GM12878 (cell line): ENCODE measurements at regions not wholly inside any gene's neighbourhood (a gene's known extent, or its start where the extent isn't known, plus 50 kb on each side); places are given as distances from the start of the nearest gene placed in this dataset.

Experiments used
- ATAC-seq: fragments of 200-7000 bp; cut with Tn5 transposase; 3 replicates; pipeline ENCODE4 v1.9.1; 2020; ENCODE audit warnings: mild to moderate bottlenecking, moderate library complexity
- BruUV-seq: library from RNA; stranded (reverse); fragments of 400-500 nt; replicated peaks from 2 replicates; lab custom pipeline; 2021; lab: Mats Ljungman, UMichigan
- CTCF ChIA-PET: fragments of 300-600 bp; sonication (Branson Sonifier 250); formaldehyde crosslinking; extraction: SDS; loops from one replicate; lab custom pipeline; 2021; ENCODE audit warnings: inconsistent platforms; lab: Yijun Ruan, JAX
- POLR2A ChIA-PET: fragments of 350-600 bp; formaldehyde crosslinking; extraction: SDS; loops from one replicate; lab custom pipeline; 2021; ENCODE audit warnings: inconsistent platforms; lab: Charles Lee
- RAD21 ChIA-PET: fragments of 300-600 bp; sonication (Branson Sonifier 250); formaldehyde crosslinking; loops from one replicate; lab custom pipeline; 2023; ENCODE audit warnings: antibody characterized with exemption; ENCODE audit not compliant: unreplicated experiment; lab: Charles Lee
- SMC1A ChIA-PET: fragments of 300-600 bp; sonication (Branson Sonifier 250); formaldehyde crosslinking; loops from one replicate; lab custom pipeline; 2023; ENCODE audit not compliant: unreplicated experiment, uncharacterized antibody; lab: Charles Lee
- DNase-seq: peaks from one replicate; pipeline ENCODE4 v3.0.0-alpha.2; 2011; ENCODE audit warnings: low read depth, low spot score
- FAIRE-seq: peaks from 3 replicates; lab custom pipeline; 2011; peaks lifted over from hg19 to GRCh38; lab: Jason Lieb, UNC
- H2AFZ ChIP-seq: 2 replicates; pipeline ENCODE4 v1.6.0; 2011; ENCODE audit warnings: low read depth, low read length, control low read depth; ENCODE audit not compliant: control insufficient read depth
- H3K27ac ChIP-seq: 2 replicates; pipeline ENCODE4 v1.5.1; 2011; ENCODE audit warnings: control low read depth; ENCODE audit not compliant: control insufficient read depth, insufficient read depth
- H3K27me3 ChIP-seq, 2 experiments: replicated peaks in 1 of 2; 2 replicates each; pipeline versions ENCODE4 v1.6.0 to v1.6.1; 2011; ENCODE audit warnings: low read length in 1 of 2; ENCODE audit not compliant: control insufficient read depth in 2 of 2, insufficient read depth in 2 of 2
- H3K36me3 ChIP-seq, 2 experiments: 2 replicates each; pipeline ENCODE4 v1.5.1; 2011; ENCODE audit warnings: low read length in 1 of 2; ENCODE audit not compliant: control insufficient read depth in 2 of 2, insufficient read depth in 2 of 2
- H3K4me1 ChIP-seq: 2 replicates; pipeline ENCODE4 v1.6.1; 2011; ENCODE audit warnings: mild to moderate bottlenecking, low read length, moderate library complexity, mixed read lengths; ENCODE audit not compliant: control insufficient read depth, insufficient read depth
- H3K4me2 ChIP-seq: 2 replicates; pipeline ENCODE4 v1.6.0; 2011; ENCODE audit warnings: control low read depth; ENCODE audit not compliant: control insufficient read depth, insufficient read depth
- H3K4me3 ChIP-seq: fragments of 200-600 bp; sonication (generic); 2 replicates; pipeline ENCODE4 v1.5.1; 2016
- H3K79me2 ChIP-seq: 2 replicates; pipeline ENCODE4 v1.6.0; 2011; ENCODE audit warnings: low read length; ENCODE audit not compliant: control insufficient read depth, insufficient read depth
- H3K9ac ChIP-seq: 2 replicates; pipeline ENCODE4 v1.8.0; 2011; ENCODE audit warnings: low read length, control low read depth, mixed read lengths; ENCODE audit not compliant: control insufficient read depth, insufficient read depth
- H3K9me3 ChIP-seq: replicated peaks from 3 replicates; pipeline ENCODE4 v1.5.1; 2011; ENCODE audit warnings: mild to moderate bottlenecking, low read length; ENCODE audit not compliant: control insufficient read depth, insufficient read depth
- H4K20me1 ChIP-seq: 2 replicates; pipeline ENCODE4 v1.6.0; 2011; ENCODE audit not compliant: control insufficient read depth, insufficient read depth
- FOS ChIP-seq: IDR thresholded peaks from 3 replicates; pipeline ENCODE4 v1.6.1; 2011; ENCODE audit warnings: borderline replicate concordance; ENCODE audit not compliant: insufficient read length; ENCODE audit errors: extremely low read depth
- FOXM1 ChIP-seq: IDR thresholded peaks from 2 replicates; pipeline ENCODE4 v1.6.1; 2012; ENCODE audit warnings: low read depth, mild to moderate bottlenecking, inconsistent platforms, low read length, moderate library complexity
- NFIC ChIP-seq: IDR thresholded peaks from 2 replicates; pipeline ENCODE4 v1.6.1; 2012; ENCODE audit warnings: low read depth, mild to moderate bottlenecking, inconsistent platforms, low read length, moderate library complexity
- NR2F1 ChIP-seq: fragments of 450-650 bp; conservative IDR thresholded peaks from 2 replicates; pipeline ENCODE4 v1.6.1; 2017; ENCODE audit warnings: mild to moderate bottlenecking
- SP1 ChIP-seq: IDR thresholded peaks from one replicate; pipeline ENCODE4 v1.6.1; 2011; ENCODE audit warnings: low read depth, low read length
- ZNF274 ChIP-seq: IDR thresholded peaks from one replicate; pipeline ENCODE4 v1.8.0; 2011; ENCODE audit not compliant: insufficient read length, insufficient read depth
- WGBS: methylation state at CpG from one replicate; pipeline ENCODE4 v1.1.6; 2016; ENCODE audit warnings: low lambda C conversion rate; ENCODE audit not compliant: insufficient replicate concordance, insufficient coverage; ENCODE audit errors: missing lambda C conversion rate; 5-methylcytosine and 5-hydroxymethylcytosine counted together
- in situ Hi-C: fragments of 300-500 bp; cut with MboI; formaldehyde crosslinking; loops from 9 replicates; pipeline ENCODE4 v1.14.3; 2018; ENCODE audit warnings: mixed read lengths
- intact Hi-C: fragments of 100-400 bp; cut with micrococcal nuclease; formaldehyde crosslinking; loops from one replicate; pipeline ENCODE4 v1.14.2; 2022; ENCODE audit not compliant: unreplicated experiment

- no peak overlapping the region for H3K27ac ChIP-seq
- in situ Hi-C loops: no loop called here
- no peak for TF ChIP-seq ZNF274
- peak; percentile 44; the same call in 1 of the 2 replicates for TF ChIP-seq NFIC
- TF ChIP-seq FOXM1: peak; percentile 16; the same call in 1 of the 2 replicates
- no peak for TF ChIP-seq SP1
- TF ChIP-seq, all 136 proteins: peak for 2
- no peaks in the 10 kb centered on the region for H3K79me2 ChIP-seq
- 2% methylated on average over 3 of the region's 3 CpGs for WGBS
- intact Hi-C loops: no loop called here
- H3K4me1 ChIP-seq: no peaks in the 10 kb centered on the region
- H4K20me1 ChIP-seq: no peaks in the 10 kb centered on the region
- H3K36me3 ChIP-seq: no peaks in the 10 kb centered on the region
- ATAC-seq (peak; percentile 65), DNase-seq (no peak), FAIRE-seq (no peak)
- H3K9me3 ChIP-seq: no peaks in the 10 kb centered on the region
- SMC1A ChIA-PET: interaction anchor here (0.7 to 2.2 kb wide), 7 partner anchors 13 to 225 kb away, joined by 3 to 9 read pairs (median 3); no protein-coding TSS in a partner anchor
- CTCF ChIA-PET: interaction anchor here (1.0 to 1.3 kb wide), 3 partner anchors 14 to 511 kb away, joined by 3 to 4 read pairs (median 3); no protein-coding TSS in a partner anchor
- no peak overlapping the region for H3K4me2 ChIP-seq
- POLR2A ChIA-PET: interaction anchor here (1.1 kb wide), 1 partner anchor 10 kb away, joined by 4 read pairs; no protein-coding TSS in a partner anchor
- H3K27me3 ChIP-seq: no peaks in the 10 kb centered on the region
- RAD21 ChIA-PET: interaction anchor here (1.0 to 1.4 kb wide), 5 partner anchors 10 to 510 kb away, joined by 3 to 4 read pairs (median 3); no protein-coding TSS in a partner anchor
- no peak overlapping the region for H3K9ac ChIP-seq
- no peak overlapping the region for H3K4me3 ChIP-seq
- no peak overlapping the region for H2AFZ ChIP-seq
- BruUV-seq: no TSS peak
These were observed 125.6 kb upstream of the PAQR3 start for GRCh38 chr4:79064806-79065205.

- no peak for FAIRE-seq
- H3K79me2 ChIP-seq: no peaks in the 10 kb centered on the region
- ChIA-PET SMC1A (interaction anchor here (1.0 to 3.3 kb wide), 8 partner anchors 9 to 866 kb away, joined by 3 to 19 read pairs (median 4); no protein-coding TSS in a partner anchor), POLR2A (no interaction called here), RAD21 (interaction anchor here (1.0 kb wide), 1 partner anchor 18 kb away, joined by 3 read pairs; no protein-coding TSS in a partner anchor), CTCF (interaction anchor here (0.6 to 1.3 kb wide), 6 partner anchors 9 to 1037 kb away, joined by 3 to 4 read pairs (median 3); no protein-coding TSS in a partner anchor)
- intact Hi-C loops: no loop called here
- BruUV-seq: no TSS peak
- no peak for ATAC-seq
- no peaks in the 10 kb centered on the region for H3K4me1 ChIP-seq
- in situ Hi-C loops: no loop called here
- DNase-seq: no peak
- H3K9me3 ChIP-seq: no peaks in the 10 kb centered on the region
- H3K27me3 ChIP-seq: no peaks in the 10 kb centered on the region
- H2AFZ ChIP-seq: no peak overlapping the region
- H4K20me1 ChIP-seq: no peaks in the 10 kb centered on the region
- no peak overlapping the region for H3K4me3 ChIP-seq
- WGBS: 46% methylated on average over 4 of the region's 4 CpGs
- no peak overlapping the region for H3K4me2 ChIP-seq
- H3K9ac ChIP-seq: no peak overlapping the region
- no peak overlapping the region for H3K27ac ChIP-seq
- H3K36me3 ChIP-seq: no peaks in the 10 kb centered on the region
- TF ChIP-seq FOS: no peak
- TF ChIP-seq NR2F1: 0 out of 2 replicates have a peak, but pooled peaks have one; percentile 15
These were observed 120.6 kb upstream of the PAQR3 start for GRCh38 chr4:79059631-79060399.
